Activated T-cell treated with anti-CD3 and anti-CD28 coated beads, Interleukin-2, amount 50 U/mL, for 48 hours (primary cell): ENCODE measurements at regions not wholly inside any gene's neighbourhood (a gene's known extent, or its start where the extent isn't known, plus 50 kb on each side); places are given as distances from the start of the nearest gene placed in this dataset.
"Not testable (repeated sequence)": the region's sequence is repeated elsewhere in the genome, so short reads cannot be mapped to it uniquely, and the experiment has no call there.

Source experiments
- DNase-seq, 2 experiments: peaks; one replicate each; pipeline ENCODE4 v3.0.0-alpha.2; 2020

DNA sequence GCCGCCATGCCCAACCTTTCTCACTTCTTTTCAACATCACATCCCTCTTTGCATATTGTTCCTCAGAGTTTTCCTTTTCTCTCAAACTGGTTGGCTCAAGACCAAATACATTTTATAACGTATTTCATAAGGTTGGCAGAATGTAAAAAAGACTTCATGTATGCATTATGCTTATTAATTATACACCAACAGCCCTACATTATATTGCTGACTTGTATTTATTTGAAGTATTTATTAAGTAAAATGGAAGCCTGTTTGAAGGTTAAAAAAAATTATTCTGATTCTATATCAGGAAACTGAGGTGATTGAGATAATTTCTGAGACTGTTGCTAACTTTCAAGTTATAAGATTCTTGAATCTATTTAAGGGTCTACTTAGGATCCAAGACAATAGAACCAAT is 208.0 kb upstream of the KCNH7 start:
- no peak for DNase-seq

DNA sequence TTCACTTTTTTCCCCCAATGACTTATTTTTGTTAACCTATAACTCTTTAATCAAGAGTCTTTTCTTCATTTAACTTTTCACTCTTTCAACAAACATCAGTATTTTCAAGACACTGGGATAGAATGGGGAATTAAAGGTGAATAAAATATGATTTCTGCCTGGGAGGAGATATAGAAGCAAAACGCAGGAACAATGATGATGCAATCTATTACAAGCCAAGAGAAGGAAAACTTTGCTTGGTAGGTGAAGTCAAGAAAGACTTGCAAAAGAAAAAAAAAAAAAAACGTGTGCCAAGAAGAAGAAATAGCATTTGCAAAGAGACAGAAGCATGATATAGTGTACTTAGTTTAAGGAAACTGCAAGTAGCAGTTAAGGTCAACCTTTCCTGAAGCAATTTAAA is 207.3 kb upstream of the KCNH7 start:
- no peak for DNase-seq

DNA sequence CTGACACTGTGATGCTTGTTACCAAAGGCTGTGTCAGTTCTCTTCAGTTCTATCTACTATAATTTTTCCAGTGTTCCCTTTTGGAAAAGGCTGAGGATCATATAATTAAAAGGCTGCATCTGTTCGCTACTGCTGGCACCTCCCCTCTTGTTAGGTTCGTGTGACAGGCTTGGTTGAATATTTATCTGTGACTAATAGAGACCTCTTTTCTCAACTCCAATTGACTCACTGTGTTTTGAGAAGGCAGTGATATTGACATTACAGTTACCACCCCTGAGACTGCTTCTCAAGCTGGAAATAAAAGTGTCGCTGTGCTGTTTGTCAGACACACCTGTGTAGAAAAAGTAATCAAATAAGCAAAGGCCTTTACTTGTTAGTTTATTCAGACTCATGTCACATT is 205.5 kb upstream of the KCNH7 start:
- no peak for DNase-seq

DNA sequence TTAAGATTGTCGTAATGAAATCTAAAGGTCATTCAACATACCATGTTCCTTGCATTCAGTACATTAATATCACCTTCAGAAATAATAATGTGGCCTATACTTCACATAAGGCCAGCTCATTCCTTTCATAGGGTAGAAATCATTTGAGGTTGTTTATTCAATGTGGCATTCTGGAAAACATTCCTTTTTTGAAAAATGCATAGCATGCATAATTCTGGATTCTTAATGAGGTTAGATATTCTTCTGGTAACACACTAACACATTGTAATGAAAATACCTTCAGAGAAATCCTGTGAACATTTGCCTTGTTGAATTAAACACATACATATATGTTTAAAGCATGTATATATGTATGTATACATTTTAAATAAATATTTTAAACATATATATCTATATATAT is 204.6 kb upstream of the KCNH7 start:
- no peak for DNase-seq

DNA sequence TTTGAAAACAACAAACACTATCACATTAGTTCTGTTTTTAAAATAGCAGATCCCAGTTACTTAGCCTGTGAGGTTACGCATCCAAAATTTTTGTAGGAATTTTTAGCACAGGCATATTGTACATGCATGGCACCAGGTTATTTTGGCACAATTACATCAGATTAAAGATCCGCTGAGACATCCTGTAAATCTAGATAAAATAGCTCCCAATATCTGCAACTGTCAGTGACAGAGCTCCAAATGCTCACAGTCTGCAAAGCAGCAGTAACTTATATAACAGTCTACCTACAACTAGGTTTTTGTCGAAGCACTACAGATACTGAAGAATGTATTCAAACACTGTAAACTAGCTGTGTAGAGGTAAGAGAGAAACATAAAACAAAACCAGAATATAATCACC is 200.7 kb upstream of the KCNH7 start:
- DNase-seq = no peak

DNA sequence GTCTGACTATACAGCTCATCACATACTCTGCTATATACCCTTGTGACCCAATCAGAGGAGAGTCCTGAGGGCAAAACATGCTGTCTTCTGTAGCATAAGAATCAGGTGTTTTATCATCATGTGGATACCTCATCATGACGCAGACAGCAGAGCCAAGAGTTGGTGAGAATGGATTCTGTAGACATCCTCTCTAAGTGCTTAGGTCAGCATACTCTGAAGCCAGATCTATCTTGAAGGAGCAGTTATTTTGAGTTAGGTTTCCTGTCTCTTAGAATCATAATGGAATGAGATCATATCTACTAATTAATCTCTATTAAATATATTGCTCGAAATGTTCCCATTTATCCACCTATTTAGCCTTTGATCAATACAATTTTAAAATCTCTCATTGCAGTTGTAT is 190.2 kb upstream of the KCNH7 start:
- no peak for DNase-seq

DNA sequence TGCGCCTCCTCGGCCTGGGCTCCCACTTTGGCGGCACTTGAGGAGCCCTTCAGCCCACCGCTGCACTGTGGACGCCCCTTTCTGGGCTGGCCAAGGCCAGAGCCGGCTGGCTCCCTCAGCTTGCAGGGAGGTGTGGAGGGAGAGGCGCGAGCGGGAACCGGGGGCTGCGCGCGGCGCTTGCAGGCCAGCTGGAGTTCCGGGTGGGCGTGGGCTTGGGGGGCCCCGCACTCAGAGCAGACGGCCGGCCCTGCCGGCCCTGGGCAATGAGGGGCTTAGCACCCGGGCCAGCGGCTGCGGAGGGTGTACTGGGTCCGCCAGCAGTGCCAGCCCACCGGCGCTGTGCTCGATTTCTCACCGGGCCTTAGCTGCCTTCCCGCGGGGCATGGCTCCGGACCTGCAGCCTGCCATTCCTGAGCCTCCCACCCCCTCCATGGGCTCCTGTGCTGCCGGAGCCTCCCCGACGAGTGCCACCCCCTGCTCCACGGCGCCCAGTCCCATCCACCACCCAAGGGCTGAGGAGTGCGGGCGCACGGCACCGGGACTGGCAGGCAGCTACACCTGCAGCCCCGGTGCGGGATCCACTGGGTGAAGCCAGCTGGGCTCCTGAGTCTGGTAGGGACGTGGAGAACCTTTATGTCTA is 187.7 kb upstream of the KCNH7 start:
- DNase-seq = not testable (repeated sequence)

DNA sequence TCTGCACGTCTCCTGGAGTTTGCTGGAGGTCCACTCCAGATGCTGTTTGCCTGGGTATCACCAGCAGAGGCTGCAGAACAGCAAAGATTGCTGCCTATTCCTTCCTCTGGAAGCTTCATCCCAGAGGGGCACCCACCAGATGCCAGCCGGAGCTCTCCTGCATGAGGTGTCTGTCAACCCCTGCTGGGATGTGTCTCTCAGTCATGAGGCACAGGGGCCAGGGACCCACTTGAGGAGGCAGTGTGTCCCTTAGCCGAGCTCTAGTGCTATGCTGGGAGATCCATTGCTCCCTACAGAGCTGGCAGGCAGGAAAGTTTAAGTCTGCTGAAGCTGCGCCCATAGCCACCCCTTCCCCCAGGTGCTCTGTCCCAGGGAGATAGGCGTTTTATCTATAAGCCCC is 178.3 kb upstream of the KCNH7 start:
- DNase-seq = not testable (repeated sequence)

DNA sequence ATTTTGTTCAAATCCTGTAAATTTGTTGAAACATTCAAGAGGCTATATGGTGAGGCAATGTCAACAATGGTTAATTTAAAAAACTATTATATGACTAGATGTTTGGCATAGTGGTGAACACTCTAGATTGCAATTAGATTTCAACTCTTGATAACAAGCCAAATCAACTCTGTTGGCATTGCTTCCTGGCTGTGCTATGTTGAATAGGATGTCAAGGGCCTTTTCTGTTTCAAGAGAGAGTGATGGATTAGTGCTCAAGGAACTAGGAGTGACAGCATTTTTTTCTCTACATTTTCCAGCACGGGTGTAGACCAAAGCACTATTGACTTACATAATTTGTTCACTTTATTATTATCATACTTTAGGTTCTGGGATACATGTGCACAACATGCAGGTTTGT is 172.4 kb upstream of the KCNH7 start:
- DNase-seq = no peak

DNA sequence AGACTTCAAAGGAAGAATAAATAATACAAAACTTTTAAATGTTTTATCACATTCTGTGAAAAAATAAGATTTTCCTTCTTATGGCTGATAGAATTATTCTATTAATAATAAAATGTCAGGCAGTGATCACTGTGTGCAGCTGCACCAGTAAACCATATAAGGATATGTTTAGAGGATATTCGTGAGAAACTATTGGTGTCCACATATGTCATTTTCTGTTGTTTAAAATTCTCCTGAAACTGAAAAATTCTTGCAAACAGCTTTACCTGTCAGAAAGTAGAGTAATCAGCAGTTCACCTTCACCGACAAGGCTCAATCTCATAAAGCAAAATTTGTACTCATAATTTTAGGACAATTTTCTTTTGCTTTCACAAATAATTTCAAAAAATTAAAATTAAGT is 170.1 kb upstream of the KCNH7 start:
- DNase-seq = no peak

DNA sequence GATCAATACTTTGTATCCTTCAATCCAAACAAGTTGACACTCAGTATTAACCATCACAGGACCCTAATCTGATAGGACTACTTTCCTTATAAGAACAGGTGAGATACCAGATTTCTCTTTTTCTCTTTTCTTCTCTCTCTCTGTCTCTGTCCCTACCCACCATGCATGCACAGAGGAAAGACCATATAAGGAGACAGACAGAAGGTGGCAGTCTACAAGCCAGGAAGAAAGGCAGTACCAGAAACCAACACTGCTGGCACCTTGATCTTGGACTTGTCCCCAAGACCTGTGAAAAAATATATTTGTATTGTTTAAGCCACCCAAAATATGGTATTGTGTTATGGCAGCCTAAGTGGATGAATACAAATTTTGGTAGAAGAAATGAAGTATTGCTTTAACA is 156.2 kb upstream of the KCNH7 start:
- DNase-seq = no peak

DNA sequence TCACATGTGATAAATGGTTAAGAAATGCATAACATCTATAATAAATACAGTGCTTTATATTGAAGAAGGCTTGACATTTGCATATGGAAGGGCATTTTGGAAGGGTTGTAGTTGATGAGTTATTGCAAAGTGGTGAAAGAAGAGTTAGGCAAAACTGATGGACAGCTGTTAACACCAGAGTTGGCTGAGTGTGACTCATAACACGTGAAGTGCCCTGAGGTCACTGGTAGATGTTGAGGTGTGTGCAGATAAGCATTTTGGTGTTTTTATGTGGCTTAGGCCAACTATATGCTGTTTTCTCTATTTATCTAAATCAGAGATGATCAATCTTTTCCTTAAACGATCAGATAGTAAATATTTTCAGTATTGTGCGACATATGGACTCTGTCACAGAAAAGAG is 154.3 kb upstream of the KCNH7 start:
- no peak for DNase-seq

DNA sequence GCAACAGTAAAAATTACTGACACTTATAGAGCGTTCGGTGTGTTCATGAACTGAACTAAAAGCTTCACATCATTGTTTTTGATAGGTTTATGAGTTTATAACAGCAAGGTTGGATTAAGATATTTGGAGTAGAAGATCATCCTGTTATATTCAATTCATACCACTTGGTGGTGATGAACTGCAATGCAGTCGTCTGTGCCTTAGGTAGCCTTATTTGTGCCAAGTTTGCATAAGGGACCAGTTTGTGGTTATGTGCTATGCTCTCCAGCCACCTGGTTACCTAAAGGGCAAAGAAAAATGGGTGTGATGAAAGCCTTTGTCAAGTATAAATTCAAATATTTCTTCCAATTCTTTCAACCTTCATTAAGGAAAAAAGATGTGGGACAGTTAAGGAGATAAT is 150.9 kb upstream of the KCNH7 start:
- no peak for DNase-seq

DNA sequence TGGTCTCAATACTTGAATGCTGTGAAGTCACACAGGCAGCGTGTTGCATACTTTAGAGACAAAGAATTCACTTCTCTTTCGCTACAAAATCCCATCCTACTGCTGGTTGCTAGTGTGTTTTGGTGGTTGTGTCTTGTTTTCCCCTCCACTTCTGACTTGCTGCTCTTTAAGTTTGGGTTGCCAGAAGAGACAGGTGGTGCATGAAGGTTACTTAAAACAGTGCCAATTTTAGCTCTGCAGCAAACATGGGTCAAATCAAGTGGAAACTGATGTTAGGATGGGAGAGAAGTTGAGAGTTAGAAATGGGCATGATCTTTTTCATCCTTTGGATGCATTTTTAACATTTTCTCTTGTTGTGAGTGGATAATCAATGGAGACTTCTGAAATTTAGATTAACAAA is 136.2 kb upstream of the KCNH7 start:
- DNase-seq = no peak

DNA sequence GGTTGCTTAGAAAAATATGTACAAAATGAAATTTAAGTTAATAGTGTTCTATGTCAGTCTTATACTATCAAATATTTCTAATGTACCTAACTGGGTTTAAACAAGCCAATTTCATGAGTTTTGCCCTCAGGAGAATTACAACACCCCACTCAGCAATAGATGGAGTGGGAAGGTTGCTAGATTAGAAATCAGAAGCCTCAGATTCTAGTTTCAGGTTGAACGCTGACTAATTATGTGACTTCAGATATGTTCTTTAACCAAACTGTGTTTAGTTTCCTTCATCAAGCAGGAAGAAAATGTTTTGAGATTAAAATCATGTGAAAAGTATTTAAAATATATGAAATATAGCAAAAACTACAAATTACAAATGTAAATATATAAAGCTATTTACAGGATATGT is 133.8 kb upstream of the KCNH7 start:
- no peak for DNase-seq

DNA sequence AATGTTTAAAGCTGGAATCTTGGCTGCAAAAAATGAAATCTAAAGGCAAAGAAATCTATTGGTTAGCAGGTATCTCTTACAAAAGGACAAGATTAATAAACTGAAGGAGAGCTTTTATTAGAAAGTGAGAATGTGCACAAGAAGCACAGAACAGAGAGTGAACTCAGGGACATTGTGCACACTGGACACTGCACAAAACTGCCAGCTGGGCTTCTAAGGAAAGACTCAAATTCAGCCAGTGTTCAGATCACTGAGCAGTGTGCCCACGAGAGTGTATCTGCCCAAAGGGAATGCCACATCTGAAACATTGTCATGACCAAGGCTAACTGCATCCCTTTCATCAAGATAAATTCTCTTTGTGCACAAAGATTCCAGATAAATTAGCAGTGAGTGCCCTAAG is 129.7 kb upstream of the KCNH7 start:
- DNase-seq = no peak

DNA sequence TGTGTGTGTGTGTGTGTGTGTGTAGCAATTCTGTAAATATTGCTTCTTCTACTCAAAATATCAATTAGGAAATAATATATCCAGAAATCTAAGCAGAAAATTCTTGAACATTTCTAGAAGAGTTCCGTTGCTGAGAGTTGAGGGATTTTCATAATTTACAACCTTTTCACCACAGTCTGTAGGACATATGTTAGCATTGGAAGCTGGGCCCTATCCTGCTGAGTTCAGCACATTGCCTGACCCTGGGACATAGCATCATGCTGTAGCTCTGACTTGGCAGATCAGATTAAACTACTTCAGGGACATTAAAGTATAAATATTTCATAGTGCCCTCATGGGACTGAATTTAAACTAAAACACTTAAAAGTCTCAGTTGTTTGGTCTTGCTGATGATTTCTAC is 129.2 kb upstream of the KCNH7 start:
- DNase-seq = no peak

DNA sequence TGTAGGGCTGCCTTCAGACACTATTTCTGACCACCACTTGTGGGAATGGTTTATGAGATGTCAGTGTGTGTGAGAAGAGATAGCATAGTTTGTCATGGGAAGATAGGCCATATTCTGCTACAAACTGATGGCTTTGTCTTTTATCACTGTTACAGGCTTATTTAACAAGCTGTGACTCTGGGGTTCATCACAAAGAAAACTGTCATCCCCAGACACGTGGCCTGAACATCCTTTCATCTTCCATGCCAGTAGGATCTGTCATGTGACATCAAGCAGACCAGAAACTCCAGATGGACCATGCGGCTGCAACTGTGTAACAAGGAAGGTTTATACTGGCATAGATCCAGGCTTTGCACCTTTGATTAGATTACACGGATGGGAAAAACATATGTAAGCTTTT is 128.6 kb upstream of the KCNH7 start:
- no peak for DNase-seq

DNA sequence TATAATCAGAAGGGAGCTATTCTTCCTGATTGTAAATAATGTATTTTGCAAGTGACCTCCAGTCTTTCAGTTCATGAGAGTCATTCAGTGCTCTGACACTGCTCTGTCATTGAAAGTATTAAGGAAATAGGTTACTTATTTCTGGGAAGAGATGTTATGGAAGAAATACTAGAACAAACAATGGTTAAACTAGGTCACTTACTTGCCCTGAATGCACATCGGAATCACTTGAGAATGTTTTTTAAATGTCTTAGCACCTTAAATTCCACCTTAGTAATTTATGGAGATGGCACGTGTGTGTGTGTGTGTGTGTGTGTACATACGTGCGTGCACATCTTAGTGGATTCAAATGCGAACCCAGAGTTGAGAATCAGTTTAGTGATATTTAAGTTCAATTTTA is 126.6 kb upstream of the KCNH7 start:
- DNase-seq = no peak

DNA sequence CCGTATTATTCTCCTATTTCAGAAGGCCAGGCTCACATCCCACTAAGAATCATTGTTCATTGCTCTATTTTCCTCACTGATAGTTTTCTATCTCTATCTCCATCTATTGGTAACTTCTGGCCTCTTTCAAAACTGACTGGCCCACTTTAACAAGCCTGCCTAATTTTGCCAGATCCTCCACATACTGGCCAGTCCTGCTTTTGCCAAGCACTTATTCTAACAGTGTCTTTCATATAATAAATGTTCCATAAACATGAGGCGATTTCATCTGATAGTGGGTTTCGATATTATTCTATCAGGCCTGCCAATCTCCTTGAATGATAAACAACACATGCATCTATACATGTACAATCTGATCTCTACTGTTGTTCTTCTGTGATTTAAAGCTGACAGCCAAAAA is 125.9 kb upstream of the KCNH7 start:
- DNase-seq = no peak

DNA sequence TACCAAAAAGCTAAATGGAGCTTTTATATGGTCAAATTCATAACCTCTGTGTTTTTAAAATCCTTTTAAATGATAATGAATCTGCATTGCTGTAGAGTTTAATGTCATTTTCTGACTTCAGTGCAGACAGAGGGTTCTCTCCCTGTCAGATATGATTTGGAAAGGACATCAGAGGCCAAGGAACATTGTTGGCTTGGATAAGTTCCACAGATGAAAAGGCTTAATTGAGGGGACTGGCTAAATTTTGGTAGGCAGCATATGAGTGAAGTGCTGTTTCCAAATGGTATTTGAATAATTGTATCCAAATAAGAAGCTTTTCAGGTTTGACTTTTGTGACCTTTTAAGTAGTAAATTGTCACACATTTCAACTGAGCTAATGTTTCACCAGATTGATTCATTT is 124.6 kb upstream of the KCNH7 start:
- no peak for DNase-seq

DNA sequence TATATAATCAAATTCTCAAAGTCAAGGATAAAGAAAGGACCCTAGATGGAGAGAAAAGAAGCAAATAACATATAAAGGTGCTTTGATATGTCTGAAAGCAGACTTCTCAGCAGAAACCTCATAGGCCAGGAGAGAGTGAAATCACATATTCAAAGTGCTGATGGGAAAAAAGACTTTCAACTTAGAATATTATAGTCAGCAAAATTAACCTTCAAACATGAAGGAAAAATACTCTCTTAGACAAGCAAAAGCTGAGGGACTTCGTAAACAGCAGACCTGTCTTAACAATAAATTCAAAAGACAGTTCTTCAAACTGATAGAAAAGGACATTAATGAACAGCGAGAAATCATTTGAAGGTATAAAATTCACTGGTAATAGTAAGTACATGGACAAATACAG is 107.2 kb upstream of the KCNH7 start:
- DNase-seq = no peak

DNA sequence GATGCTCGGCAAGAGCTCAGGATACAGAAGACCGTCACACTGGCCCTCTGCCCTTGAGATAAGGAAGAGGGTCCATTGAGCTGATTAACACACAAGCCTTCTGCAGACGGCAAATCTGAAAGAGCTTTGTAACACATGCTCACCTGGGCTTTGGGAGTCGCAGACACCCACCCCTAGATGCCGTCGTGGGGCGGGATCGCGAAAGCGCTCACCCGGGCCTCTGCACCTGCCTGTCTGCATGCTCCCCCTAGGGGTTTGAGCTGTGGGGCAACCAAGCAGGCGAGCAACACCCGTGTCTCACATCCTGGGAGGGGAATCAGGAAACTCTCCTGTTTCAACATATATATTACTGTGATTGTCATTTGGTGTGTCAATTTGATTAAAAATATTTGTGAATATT is 99.8 kb upstream of the KCNH7 start:
- DNase-seq = no peak

DNA sequence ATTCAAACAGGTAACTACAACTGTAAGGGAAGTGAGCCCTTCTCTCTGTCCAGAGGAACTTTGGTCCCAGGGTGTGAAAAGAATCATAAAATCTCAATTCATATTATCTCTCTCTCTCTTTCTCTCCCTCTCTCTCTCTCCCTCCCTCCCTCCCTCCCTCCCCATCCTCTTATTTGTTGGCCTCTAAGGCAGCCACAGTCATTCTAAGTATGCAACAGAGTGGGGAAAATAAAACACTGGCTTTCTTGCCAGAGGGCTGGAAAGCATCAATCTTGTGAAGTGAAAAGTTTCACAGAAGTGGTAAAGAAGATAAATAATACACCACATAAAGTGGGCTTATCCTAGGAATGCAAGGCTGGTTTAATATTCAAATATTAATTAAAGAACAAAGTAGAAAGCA is 95.6 kb upstream of the KCNH7 start:
- no peak for DNase-seq

DNA sequence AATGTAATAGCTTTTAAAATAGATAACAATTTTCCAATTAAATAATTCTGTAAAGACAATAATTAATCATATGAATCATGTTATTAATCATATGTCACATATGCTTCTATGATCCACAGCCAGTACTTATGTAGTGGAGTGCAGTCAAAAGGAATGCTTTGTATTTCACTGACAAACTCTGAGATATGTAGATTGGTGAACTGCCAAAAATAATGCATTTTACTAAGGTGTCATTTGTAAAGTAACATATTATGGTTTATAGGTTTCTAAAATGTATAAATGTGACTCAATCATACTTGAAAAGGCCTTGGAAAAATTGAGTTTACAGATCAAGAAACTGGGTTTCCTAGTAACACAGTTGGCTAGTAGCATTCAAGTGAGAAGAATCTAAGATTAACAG is 93.8 kb upstream of the KCNH7 start:
- no peak for DNase-seq

DNA sequence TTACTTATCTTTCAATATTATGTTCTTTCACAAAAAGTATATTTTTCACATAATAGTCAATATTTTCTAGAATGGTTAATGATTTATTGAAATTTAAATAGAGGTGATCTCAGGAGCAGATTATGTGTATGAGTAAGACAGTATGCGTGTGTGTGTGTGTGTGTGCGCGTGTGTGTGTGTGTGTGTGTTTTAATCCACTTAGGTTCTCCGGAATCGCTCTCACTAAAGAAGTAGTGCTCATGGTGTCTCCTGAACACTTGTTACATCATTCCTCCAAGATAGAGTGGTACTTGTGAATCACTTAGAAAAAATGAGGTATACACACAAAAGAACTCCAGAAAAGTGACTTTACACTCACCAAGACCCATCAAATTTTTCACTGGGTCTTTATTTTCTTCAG is 91.0 kb upstream of the KCNH7 start:
- DNase-seq = no peak
